Neural crest cell (in vitro differentiated cells): ENCODE measurements at regions not wholly inside any gene's neighbourhood (a gene's known extent, or its start where the extent isn't known, plus 50 kb on each side); places are given as distances from the start of the nearest gene placed in this dataset.
A peak's percentile ranks its signal among the peaks of the same experiment; 100 is the strongest.

Source experiments
- DNase-seq: peaks from one replicate; pipeline ENCODE4 v3.0.0; 2021; ENCODE audit warnings: low read depth, mixed read lengths, low spot score
- H3K27ac Mint-ChIP-seq: one replicate; pipeline ENCODE4 v1.8.0; 2021; ENCODE audit warnings: mild to moderate bottlenecking, mixed read lengths; ENCODE audit not compliant: unreplicated experiment
- H3K27me3 Mint-ChIP-seq: 2 replicates; pipeline ENCODE4 v1.8.0; 2021; ENCODE audit warnings: low read depth, mild to moderate bottlenecking, mixed read lengths
- H3K36me3 Mint-ChIP-seq: 2 replicates; pipeline ENCODE4 v1.8.0; 2021; ENCODE audit warnings: low read depth, mild to moderate bottlenecking, mixed read lengths
- H3K4me1 Mint-ChIP-seq: 2 replicates; pipeline ENCODE4 v1.8.0; 2021; ENCODE audit warnings: mixed read lengths
- H3K4me3 Mint-ChIP-seq: one replicate; pipeline ENCODE4 v1.8.0; 2021; ENCODE audit warnings: mild to moderate bottlenecking, mixed read lengths
- H3K9me3 Mint-ChIP-seq: 2 replicates; pipeline ENCODE4 v1.8.0; 2021; ENCODE audit warnings: mixed read lengths
- CTCF ChIP-seq: fragments of 200-600 bp; sonication (generic); conservative IDR thresholded peaks from 2 replicates; pipeline ENCODE4 v1.5.0; 2021; ENCODE audit warnings: antibody characterized with exemption, mild to moderate bottlenecking

- Mint-ChIP-seq H3K36me3 (peaks cover 18% of the 10 kb centered on the region), H3K4me3 (no peak overlapping the region), H3K9me3 (peaks cover 35% of the 10 kb centered on the region), H3K27me3 (no peaks in the 10 kb centered on the region), H3K4me1 (no peaks in the 10 kb centered on the region), H3K27ac (no peak overlapping the region)
- no peak for DNase-seq
- TF ChIP-seq CTCF, result no peak
These were observed 92.3 kb upstream of the SCAF11 start for GRCh38 chr12:46082490-46083200.

DNA sequence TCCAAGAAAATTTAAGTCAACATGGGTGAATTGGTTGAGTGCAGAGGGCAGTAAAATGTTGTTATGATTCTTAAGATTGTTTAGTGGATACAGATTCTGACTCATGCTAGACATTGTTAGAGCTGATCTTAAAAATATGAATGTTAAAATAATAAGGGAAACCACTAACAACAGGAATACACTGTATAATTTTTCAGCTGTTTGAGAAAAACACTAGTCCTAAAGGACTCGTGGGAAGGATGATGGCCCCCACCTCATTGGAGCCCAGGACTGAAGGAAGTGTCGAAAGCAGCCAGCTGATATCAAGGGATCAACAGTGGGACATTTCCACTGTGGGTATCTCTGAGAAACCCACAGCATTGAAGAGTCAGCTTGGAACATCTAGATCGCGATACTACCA, 82.9 kb upstream of the SCAF11 start:
- Mint-ChIP-seq H3K36me3 (no peaks in the 10 kb centered on the region), H3K27ac (no peak overlapping the region), H3K27me3 (peaks cover 6% of the 10 kb centered on the region), H3K9me3 (peaks cover 6% of the 10 kb centered on the region), H3K4me1 (no peaks in the 10 kb centered on the region), H3K4me3 (no peak overlapping the region)
- no peak for DNase-seq
- TF ChIP-seq CTCF, result no peak

DNA sequence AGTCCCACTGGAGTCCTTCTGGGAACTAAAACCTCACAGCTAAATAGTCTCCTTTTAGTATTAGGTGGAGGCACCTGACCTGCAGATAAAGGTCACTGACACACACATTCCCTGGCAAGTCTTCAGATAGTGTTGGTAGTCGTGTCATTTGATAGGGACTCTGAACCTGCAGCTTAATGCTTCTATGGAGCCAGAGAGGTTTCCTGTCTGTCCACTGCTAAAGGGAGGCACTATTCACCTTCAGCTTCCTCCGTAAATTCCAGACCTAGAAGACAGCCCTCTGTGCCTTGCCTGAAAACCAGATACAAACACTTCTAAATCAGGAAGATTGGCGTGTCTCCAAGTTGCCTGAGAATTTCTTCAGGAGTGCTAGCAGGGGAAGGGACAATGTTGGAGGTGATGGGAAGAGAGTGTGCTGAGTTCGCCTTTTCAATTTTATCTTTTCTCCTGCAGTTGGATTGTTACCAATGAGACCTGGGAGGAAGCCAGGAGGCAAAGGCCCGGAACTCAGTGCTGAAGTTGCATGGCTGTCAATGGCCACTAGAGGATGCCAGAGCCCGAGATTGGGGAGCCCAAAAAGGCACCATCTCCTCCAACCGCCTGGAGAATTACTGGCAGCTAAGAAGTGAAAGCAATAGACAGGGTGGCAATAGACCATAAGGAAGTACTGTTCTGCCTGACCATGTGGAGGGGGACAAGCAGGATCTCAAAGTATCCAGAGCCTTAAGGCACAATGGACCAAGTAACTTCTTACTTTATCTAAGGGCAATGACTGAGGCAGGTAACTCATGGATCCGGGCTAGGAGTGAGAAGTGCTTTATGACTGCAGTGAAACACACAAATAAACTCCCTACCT, 81.6 kb upstream of the SCAF11 start:
- Mint-ChIP-seq H3K4me1 (no peaks in the 10 kb centered on the region), H3K27ac (no peak overlapping the region), H3K27me3 (peaks cover 6% of the 10 kb centered on the region), H3K36me3 (no peaks in the 10 kb centered on the region), H3K4me3 (no peak overlapping the region), H3K9me3 (peaks cover 4% of the 10 kb centered on the region)
- peak; percentile 47 for DNase-seq
- TF ChIP-seq CTCF, result peak; percentile 82

DNA sequence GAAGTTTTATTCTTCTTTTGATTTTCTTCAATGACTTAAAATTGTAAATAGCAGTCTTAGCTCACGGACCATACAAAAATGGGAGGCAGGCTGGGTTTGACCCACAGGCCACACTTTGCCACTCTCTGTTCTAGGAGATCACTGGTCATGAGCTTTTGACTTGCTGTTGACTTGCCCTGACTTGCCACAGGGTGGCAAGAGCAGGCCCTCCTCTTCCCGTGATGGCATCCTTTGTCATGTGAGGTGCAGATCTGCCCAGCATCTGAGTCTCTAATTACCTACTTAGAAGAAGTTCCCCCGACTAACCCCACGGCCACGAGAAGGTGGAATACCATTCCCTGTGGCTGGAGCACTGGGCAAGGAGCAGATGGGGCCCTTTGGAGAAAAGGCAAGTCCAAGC, 81.0 kb upstream of the SCAF11 start:
- no peaks in the 10 kb centered on the region for H3K4me1 Mint-ChIP-seq
- H3K27ac Mint-ChIP-seq, result no peak overlapping the region
- TF ChIP-seq CTCF, result no peak
- peaks cover 4% of the 10 kb centered on the region for H3K9me3 Mint-ChIP-seq
- no peak for DNase-seq
- H3K36me3 Mint-ChIP-seq, result no peaks in the 10 kb centered on the region
- peaks cover 3% of the 10 kb centered on the region for H3K27me3 Mint-ChIP-seq
- no peak overlapping the region for H3K4me3 Mint-ChIP-seq

GRCh38 chr12:46067094-46067493, 76.7 kb upstream of the SCAF11 start:
- Mint-ChIP-seq H3K4me1 (no peaks in the 10 kb centered on the region), H3K27me3 (peaks cover 5% of the 10 kb centered on the region), H3K27ac (no peak overlapping the region), H3K36me3 (no peaks in the 10 kb centered on the region), H3K4me3 (no peak overlapping the region), H3K9me3 (peaks cover under 1% of the 10 kb centered on the region)
- no peak for DNase-seq
- TF ChIP-seq CTCF, result no peak
